Stimulated activated CD4-positive, alpha-beta T cell treated with anti-CD3 and anti-CD28 coated beads, Interleukin-1b, Interleukin-23, amount 100 ng/mL, for 48 hours (primary cell): ENCODE measurements at regions not wholly inside any gene's neighbourhood (a gene's known extent, or its start where the extent isn't known, plus 50 kb on each side); places are given as distances from the start of the nearest gene placed in this dataset.
"Not testable (repeated sequence)": the region's sequence is repeated elsewhere in the genome, so short reads cannot be mapped to it uniquely, and the experiment has no call there.

ENCODE experiments used
- DNase-seq: peaks from one replicate; pipeline ENCODE4 v3.0.0-alpha.2; 2020

GRCh38 chr12:107826276-107826675 lies 51.8 kb downstream of the ASCL4 start:
- DNase-seq: no peak

GRCh38 chr12:107829271-107829670 lies 54.8 kb downstream of the ASCL4 start:
- DNase-seq: no peak

- no peak for DNase-seq
Observed at GRCh38 chr12:107832441-107832840, 57.9 kb downstream of the ASCL4 start.

GRCh38 chr12:107840186-107840585 lies 65.7 kb downstream of the ASCL4 start:
- no peak for DNase-seq

GRCh38 chr12:107843351-107844311 lies 69.1 kb downstream of the ASCL4 start:
- no peak for DNase-seq

- DNase-seq: no peak
Observed at GRCh38 chr12:107844312-107844921, 69.9 kb downstream of the ASCL4 start.

- no peak for DNase-seq
Observed at GRCh38 chr12:107845226-107845979, 70.9 kb downstream of the ASCL4 start.

GRCh38 chr12:107845980-107846659 lies 71.6 kb downstream of the ASCL4 start:
- no peak for DNase-seq

- DNase-seq: no peak
Observed at GRCh38 chr12:107847430-107847829, 72.9 kb downstream of the ASCL4 start.

- no peak for DNase-seq
Observed at GRCh38 chr12:107847830-107848229, 73.3 kb downstream of the ASCL4 start.

GRCh38 chr12:107853479-107853878 lies 79.0 kb downstream of the ASCL4 start:
- DNase-seq: no peak

GRCh38 chr12:107855471-107855870 lies 81.0 kb downstream of the ASCL4 start:
- DNase-seq: no peak

- no peak for DNase-seq
Observed at GRCh38 chr12:107856096-107856495, 81.6 kb downstream of the ASCL4 start.

GRCh38 chr12:107857191-107857590 lies 82.7 kb downstream of the ASCL4 start:
- no peak for DNase-seq

GRCh38 chr12:107859367-107859766 lies 84.9 kb downstream of the ASCL4 start:
- no peak for DNase-seq

GRCh38 chr12:107864235-107864634 lies 89.7 kb downstream of the ASCL4 start:
- DNase-seq: no peak

- not testable (repeated sequence) for DNase-seq
Observed at GRCh38 chr12:107864727-107865126, 90.2 kb downstream of the ASCL4 start.

- no peak for DNase-seq
Observed at GRCh38 chr12:107873223-107873622, 98.7 kb downstream of the ASCL4 start.

GRCh38 chr12:107875786-107876185 lies 101.3 kb downstream of the ASCL4 start:
- DNase-seq: no peak

- DNase-seq: peak; percentile 54
Observed at GRCh38 chr12:107884769-107885694, 110.5 kb downstream of the ASCL4 start.

- no peak for DNase-seq
Observed at GRCh38 chr12:107888789-107889188, 114.3 kb downstream of the ASCL4 start.

GRCh38 chr12:107891967-107892366 lies 117.5 kb downstream of the ASCL4 start:
- DNase-seq: no peak
